ENCODE measurements at regions not wholly inside any gene's neighbourhood (a gene's known extent, or its start where the extent isn't known, plus 50 kb on each side); places are given as distances from the start of the nearest gene placed in this dataset.

- in situ Hi-C loops (cut with MboI): no loop called here
- H4K20me1 ChIP-seq (replicated peaks; ENCODE audit: control insufficient read depth, insufficient read depth, low read length): no peaks in the 10 kb centered on the region
- H2AFZ ChIP-seq (ENCODE audit: low read depth, low read length): no peak overlapping the region
- BruUV-seq (replicated peaks): no TSS peak
- H3K36me3 ChIP-seq (ENCODE audit: control insufficient read depth, insufficient read depth, low read length): no peaks in the 10 kb centered on the region
- no peak overlapping the region for H3K4me2 ChIP-seq (ENCODE audit: insufficient read depth, low read length)
- no peaks in the 10 kb centered on the region; a peak in 1 of 5 replicates for H3K4me1 ChIP-seq (replicated peaks in 1 of 2; ENCODE audit: control insufficient read depth in 2 of 2, insufficient read depth in 2 of 2, low read length in 2 of 2)
- H3K27me3 ChIP-seq (ENCODE audit: control insufficient read depth in 2 of 2, insufficient read depth in 2 of 2, low read length in 2 of 2): peaks cover 0 to 12% of the 10 kb centered on the region in 2 experiments; a peak in 2 of 5 replicates
- no peak for TF ChIP-seq ZMIZ1 (IDR thresholded peaks at IDR 0.05; ENCODE audit: low read depth in 2 of 2, low read length in 2 of 2)
- TF ChIP-seq ZBTB12 (CRISPR knock-in tag; IDR thresholded peaks at IDR 0.05): no peak
- no peak for TF ChIP-seq ZNF12 (CRISPR knock-in tag; IDR thresholded peaks at IDR 0.05)
- no peak for TF ChIP-seq ZNF584 (CRISPR knock-in tag; IDR thresholded peaks at IDR 0.05; ENCODE audit: low read depth)
- TF ChIP-seq, protein P1, sequence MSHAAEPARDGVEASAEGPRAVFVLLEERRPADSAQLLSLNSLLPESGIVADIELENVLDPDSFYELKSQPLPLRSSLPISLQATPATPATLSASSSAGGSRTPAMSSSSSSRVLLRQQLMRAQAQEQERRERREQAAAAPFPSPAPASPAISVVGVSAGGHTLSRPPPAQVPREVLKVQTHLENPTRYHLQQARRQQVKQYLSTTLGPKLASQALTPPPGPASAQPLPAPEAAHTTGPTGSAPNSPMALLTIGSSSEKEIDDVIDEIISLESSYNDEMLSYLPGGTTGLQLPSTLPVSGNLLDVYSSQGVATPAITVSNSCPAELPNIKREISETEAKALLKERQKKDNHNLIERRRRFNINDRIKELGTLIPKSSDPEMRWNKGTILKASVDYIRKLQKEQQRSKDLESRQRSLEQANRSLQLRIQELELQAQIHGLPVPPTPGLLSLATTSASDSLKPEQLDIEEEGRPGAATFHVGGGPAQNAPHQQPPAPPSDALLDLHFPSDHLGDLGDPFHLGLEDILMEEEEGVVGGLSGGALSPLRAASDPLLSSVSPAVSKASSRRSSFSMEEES (CRISPR knock-in tag; IDR thresholded peaks at IDR 0.05): no peak
- TF ChIP-seq STAG1 (CRISPR knock-in tag; IDR thresholded peaks at IDR 0.05; ENCODE audit: borderline replicate concordance): no peak
- no peak for TF ChIP-seq TARDBP (IDR thresholded peaks at IDR 0.05)
- no peak for TF ChIP-seq ZNF124 (CRISPR knock-in tag; IDR thresholded peaks at IDR 0.05)
- no peak for TF ChIP-seq CTBP1 (IDR thresholded peaks at IDR 0.05; ENCODE audit: borderline replicate concordance)
- no peaks in the 10 kb centered on the region for H3K9me1 ChIP-seq (ENCODE audit: control insufficient read depth, insufficient read depth, low read length)
- DNase-seq (ENCODE audit: extremely low read depth in 1 of 4, low spot score in 3 of 4) (no peak), ATAC-seq (no peak), FAIRE-seq (no peak)
- POLR2A ChIA-PET: no interaction called here
- H3K9me3 ChIP-seq (replicated peaks; ENCODE audit: control insufficient read depth, insufficient read depth, low read depth, low read length): no peaks in the 10 kb centered on the region
- H3K27ac ChIP-seq (ENCODE audit: extremely low read depth, low read depth, low read length): no peak overlapping the region
- H3K4me3 ChIP-seq: no peak overlapping the region
- H3K79me2 ChIP-seq (ENCODE audit: control insufficient read depth, insufficient read depth, low read length): no peaks in the 10 kb centered on the region
- intact Hi-C loops (cut with micrococcal nuclease): no loop called here
- CTCF ChIA-PET (ENCODE audit: low intra/inter-chr PET ratio): no interaction called here
- no peak overlapping the region for H3K9ac ChIP-seq (ENCODE audit: insufficient read depth in 1 of 2, low read depth in 2 of 2, low read length in 2 of 2)
These were observed 121.5 kb downstream of the ASCL4 start for GRCh38 chr12:107895966-107896365.

All from K562 (cell line).